ACC112 (cell line): ENCODE measurements at regions not wholly inside any gene's neighbourhood (a gene's known extent, or its start where the extent isn't known, plus 50 kb on each side); places are given as distances from the start of the nearest gene placed in this dataset.

Experiments used
- H2AFZ ChIP-seq: fragments of 200-600 bp; sonication (generic); one replicate; pipeline ENCODE4 v1.6.0; 2017; ENCODE audit warnings: antibody characterized with exemption, low read length; ENCODE audit not compliant: unreplicated experiment
- H3K27ac ChIP-seq: fragments of 200-600 bp; sonication (generic); 2 replicates; pipeline ENCODE4 v1.5.1; 2014; ENCODE audit warnings: low read depth, mild to moderate bottlenecking, antibody characterized with exemption, low read length, moderate library complexity
- H3K27me3 ChIP-seq: fragments of 200-600 bp; sonication (generic); 2 replicates; pipeline ENCODE4 v1.6.1; 2014; ENCODE audit warnings: mild to moderate bottlenecking, antibody characterized with exemption, low read length, moderate library complexity, mixed read lengths; ENCODE audit not compliant: insufficient read depth
- H3K36me3 ChIP-seq: fragments of 200-600 bp; sonication (generic); 2 replicates; pipeline ENCODE4 v1.6.1; 2016; ENCODE audit warnings: mild to moderate bottlenecking, antibody characterized with exemption, low read length, moderate library complexity, mixed read lengths; ENCODE audit not compliant: insufficient read depth
- H3K4me1 ChIP-seq: fragments of 200-600 bp; sonication (generic); one replicate; pipeline ENCODE4 v1.6.1; 2016; ENCODE audit warnings: low read length, mixed read lengths; ENCODE audit not compliant: insufficient read depth, unreplicated experiment, control insufficient read depth
- H3K4me3 ChIP-seq: fragments of 200-600 bp; sonication (generic); 2 replicates; pipeline ENCODE4 v1.5.1; 2014; ENCODE audit warnings: mild to moderate bottlenecking, low read depth, low read length
- H3K79me2 ChIP-seq: fragments of 200-600 bp; sonication (generic); one replicate; pipeline ENCODE4 v1.6.0; 2016; ENCODE audit warnings: low read length; ENCODE audit not compliant: control insufficient read depth, unreplicated experiment, insufficient read depth

DNA sequence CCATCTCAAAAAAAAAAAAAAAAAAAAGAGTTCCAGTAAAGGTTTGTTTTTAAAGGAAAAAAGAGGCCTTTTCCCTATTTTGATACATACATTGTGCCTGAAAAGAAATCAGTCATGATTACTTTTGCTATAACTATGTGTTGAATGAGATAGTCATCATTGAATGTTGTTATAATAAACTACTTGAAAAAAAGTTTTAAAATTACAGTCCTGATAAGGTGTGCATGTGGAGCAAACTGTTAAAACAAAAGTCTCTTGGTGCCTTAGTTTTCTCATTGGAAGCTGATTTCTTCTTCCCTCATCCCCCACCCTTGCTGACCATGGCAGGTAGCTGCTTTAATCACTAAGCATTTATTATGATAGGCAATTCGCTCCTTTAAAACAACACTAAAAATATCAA lies 172.3 kb upstream of the TBCA start:
- Histone ChIP-seq H3K4me3 (no peak overlapping the region), H3K27ac (no peak overlapping the region), H3K79me2 (no peaks in the 10 kb centered on the region), H3K36me3 (no peaks in the 10 kb centered on the region), H2AFZ (no peak overlapping the region), H3K4me1 (no peaks in the 10 kb centered on the region), H3K27me3 (peaks cover 20% of the 10 kb centered on the region)

DNA sequence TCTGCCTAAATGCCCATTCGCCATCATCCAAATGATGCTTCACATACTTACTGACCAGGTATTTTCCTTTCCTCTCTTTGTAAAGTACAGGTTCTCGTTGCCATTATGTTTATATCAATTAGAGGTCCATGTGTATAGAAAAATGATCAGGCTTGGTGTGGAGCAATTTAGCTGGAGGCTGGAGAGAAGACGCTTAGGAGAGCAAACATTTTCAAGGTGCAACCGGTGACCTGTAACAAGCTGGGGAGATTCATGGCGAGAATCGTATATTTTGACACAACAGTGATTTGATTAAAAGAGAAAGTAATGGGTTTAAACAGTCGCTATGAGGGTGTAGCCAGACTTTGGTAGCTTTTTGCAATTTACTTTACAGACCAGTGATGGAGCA lies 170.9 kb upstream of the TBCA start:
- H3K4me1 ChIP-seq, result no peaks in the 10 kb centered on the region

DNA sequence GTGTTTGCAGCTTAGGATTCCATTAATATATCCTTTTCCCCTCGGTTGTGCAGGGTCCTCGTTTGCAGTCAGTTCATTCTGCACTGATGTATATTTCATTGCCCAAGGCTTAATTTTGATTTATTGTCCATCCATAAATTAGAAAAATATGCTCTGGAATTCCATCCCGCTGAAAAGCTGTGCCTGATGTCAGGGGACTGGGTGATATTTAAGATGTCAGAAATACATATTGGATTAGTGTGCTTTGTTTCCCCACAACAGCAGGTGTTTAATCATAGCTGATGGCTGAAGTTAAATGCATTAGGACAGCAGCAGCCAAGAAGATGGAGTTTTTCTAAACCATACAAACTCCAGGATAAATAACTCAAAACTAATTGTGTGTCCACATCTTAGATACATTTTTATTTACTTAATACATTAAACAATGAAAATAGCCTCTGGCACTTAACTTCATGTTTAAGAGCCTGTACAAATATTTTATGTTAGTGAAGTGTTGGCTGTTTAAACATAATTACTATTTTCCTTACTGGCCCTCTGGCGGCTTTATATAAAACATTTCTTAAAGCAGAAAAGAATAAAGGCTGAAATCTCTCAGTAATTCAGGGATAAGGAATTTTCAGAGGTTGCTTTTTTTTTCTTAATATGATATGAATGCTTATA lies 170.4 kb upstream of the TBCA start:
- Histone ChIP-seq H3K27me3 (peaks cover 26% of the 10 kb centered on the region), H3K4me3 (no peak overlapping the region), H3K27ac (no peak overlapping the region), H3K36me3 (no peaks in the 10 kb centered on the region), H2AFZ (no peak overlapping the region), H3K4me1 (no peaks in the 10 kb centered on the region), H3K79me2 (no peaks in the 10 kb centered on the region)

More for the DNA sequence above, 170.9 kb upstream of the TBCA start:
- Histone ChIP-seq H3K27me3 (peaks cover 21% of the 10 kb centered on the region), H3K36me3 (no peaks in the 10 kb centered on the region), H3K79me2 (no peaks in the 10 kb centered on the region), H3K4me3 (no peak overlapping the region), H3K27ac (no peak overlapping the region), H2AFZ (no peak overlapping the region)

DNA sequence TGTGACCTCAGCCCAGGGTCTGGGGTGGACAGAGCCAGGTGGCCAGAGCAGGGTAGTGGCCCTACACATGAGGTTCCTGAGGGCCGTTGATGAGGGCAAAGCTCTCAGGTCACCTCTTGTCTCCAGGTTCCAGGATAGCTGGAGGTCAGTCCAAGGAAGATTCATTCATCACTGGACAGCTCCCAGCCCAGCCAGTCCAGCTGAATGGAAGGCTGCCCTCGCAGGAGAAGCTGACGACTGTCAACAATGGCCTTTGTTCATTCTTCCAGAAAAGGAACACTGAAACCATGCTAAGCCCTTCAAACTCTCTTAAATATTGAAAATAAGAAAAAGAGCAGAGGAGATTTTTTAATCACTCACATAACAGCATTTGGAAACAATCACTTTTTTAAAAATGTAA lies 169.7 kb upstream of the TBCA start:
- Histone ChIP-seq H3K27me3 (peaks cover 32% of the 10 kb centered on the region), H3K4me1 (no peaks in the 10 kb centered on the region), H3K36me3 (no peaks in the 10 kb centered on the region), H3K79me2 (no peaks in the 10 kb centered on the region), H3K27ac (no peak overlapping the region), H3K4me3 (no peak overlapping the region), H2AFZ (no peak overlapping the region)

DNA sequence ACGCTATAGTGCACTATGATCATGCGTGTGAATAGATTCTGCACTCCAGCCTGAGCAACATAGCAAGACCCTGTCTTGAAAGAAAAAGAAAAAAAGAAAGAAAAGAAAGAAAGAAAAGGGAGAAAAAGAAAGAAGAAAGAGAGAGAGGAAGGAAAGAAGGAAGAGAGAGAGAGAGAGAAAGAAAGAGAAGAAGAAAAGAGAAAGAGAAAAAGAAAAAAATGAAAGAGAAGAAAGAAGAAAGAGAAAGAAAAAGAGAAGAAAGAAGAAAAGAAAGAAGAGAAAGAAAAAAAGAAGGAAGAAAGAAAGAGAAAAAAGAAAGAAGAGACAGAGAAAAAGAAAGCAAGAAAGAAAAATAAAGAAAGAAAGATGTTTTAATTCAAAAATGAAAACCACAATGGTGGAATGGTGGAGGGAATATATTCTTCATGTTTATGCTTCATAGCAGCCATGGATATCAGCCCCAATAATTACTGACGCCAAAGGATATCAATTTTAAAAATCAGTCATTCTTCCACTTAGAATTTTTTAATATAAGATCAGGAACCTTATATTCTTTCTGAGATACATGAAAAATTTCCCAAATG lies 168.7 kb upstream of the TBCA start:
- Histone ChIP-seq H3K4me3 (no peak overlapping the region), H3K27me3 (peaks cover 39% of the 10 kb centered on the region), H3K4me1 (no peaks in the 10 kb centered on the region), H3K27ac (no peak overlapping the region), H3K36me3 (no peaks in the 10 kb centered on the region), H2AFZ (no peak overlapping the region), H3K79me2 (no peaks in the 10 kb centered on the region)

DNA sequence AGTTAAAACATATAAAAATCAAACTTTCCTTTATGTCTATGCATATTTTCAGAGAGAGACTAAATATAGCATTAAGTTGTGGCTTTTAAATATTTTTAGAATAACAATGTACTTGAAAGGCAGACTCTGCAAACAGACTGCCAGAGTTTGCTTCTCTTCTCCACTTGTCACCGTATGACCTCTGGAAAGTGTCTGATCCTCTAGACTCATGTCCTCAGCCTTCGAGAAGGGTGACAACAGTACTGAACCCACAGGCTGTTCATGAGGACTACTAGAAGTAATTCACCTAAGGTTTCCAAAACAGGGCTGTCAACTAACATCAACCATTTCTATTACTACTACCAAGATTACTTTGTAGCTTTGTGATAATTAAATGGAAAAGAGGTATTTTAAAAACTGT lies 167.7 kb upstream of the TBCA start:
- Histone ChIP-seq H3K27ac (no peak overlapping the region), H3K4me1 (no peaks in the 10 kb centered on the region), H3K36me3 (no peaks in the 10 kb centered on the region), H2AFZ (no peak overlapping the region), H3K79me2 (no peaks in the 10 kb centered on the region), H3K4me3 (no peak overlapping the region), H3K27me3 (peaks cover 43% of the 10 kb centered on the region)

DNA sequence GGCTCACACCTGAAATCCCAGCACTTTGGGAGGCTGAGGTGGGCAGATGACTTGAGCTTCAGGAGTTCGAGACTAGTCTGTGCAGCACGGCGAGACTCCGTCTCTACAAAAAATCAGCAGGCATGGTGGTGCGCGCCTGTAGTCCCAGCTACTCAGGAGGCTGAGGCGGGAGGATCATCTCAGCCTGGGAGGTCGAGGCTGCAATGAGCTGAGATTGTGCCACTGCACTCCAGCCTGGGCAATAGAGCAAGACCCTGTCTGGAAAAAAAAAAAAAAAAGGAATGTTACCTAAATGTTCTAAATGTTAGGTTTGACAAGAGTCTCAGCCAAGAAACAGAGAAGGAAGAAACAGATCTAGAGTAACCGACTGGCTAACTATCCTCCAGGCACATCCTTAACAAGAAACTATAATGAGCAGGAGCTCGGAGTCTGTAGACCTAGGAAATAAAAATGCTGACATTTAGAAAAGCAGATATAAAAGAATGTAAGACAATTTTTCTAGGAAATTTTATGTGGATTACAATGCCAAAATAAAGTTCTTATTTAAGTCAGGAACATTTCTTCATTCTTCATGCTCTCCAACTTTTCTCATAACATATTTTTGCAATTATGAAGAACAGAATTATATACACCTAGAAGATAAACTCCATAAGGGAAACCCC lies 166.6 kb upstream of the TBCA start:
- Histone ChIP-seq H3K27me3 (peaks cover 45% of the 10 kb centered on the region), H3K4me3 (no peak overlapping the region), H2AFZ (no peak overlapping the region), H3K79me2 (no peaks in the 10 kb centered on the region), H3K4me1 (no peaks in the 10 kb centered on the region), H3K36me3 (no peaks in the 10 kb centered on the region), H3K27ac (no peak overlapping the region)

DNA sequence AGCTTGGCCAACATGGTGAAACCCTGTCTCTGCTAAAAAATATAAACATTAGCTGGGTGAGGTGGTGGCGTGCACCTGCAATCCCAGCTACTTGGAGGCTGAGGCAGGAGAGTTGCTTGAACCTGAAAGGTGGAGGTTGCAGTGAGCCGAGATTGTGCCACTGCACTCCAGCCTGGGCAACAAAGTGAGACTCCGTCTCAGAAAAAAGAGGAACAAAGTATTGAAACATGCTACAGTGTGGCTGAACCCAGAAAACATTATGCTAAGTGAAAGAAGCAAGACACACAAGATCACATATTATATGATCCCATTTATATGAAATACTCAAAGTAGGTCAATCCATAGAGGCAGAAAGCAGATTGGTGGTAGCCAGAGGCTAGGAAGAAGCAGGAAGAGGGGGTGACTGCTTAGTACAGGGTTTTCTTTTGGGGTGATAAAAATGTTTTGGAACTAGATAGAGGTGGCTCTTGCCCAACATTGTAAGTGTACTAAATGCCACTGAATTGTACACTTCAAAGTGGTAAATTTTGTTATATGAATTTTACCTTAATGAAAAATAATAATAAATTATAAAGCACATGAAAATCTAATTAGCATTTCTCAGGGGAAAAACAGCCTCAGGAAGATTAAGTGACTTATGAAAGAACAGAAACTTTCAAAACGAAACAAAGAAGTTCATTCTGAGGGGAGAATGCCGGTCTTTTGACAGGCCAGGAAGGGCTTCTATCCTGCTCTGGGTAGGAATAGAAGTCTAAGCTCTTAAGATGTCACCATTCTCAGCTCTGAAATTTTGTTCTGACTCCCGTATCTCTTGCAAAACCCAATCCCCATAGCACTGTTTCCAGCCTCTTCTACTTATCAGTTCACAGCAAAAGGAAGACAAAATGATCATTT lies 161.1 kb upstream of the TBCA start:
- Histone ChIP-seq H3K27ac (no peak overlapping the region), H3K79me2 (no peaks in the 10 kb centered on the region), H2AFZ (no peak overlapping the region), H3K36me3 (no peaks in the 10 kb centered on the region), H3K4me3 (no peak overlapping the region), H3K27me3 (peaks cover 29% of the 10 kb centered on the region), H3K4me1 (no peaks in the 10 kb centered on the region)

DNA sequence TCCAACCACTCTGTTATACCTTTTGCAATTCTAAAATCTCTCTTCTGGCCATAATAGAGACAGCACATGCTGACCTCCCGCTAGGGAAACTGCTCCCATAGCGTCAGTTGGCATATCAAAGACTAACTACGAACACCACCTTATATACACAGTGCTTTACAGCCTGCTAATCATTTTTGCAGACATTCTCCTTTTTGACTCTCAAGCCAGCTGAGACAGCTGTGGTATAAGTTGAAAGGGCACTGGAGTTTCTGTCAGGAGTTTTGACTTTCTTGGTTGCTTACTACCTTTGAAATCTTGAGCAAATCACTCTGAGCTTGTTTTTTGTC lies 160.2 kb upstream of the TBCA start:
- Histone ChIP-seq H3K27ac (no peak overlapping the region), H3K4me3 (no peak overlapping the region), H3K36me3 (no peaks in the 10 kb centered on the region), H3K4me1 (no peaks in the 10 kb centered on the region), H2AFZ (no peak overlapping the region), H3K79me2 (no peaks in the 10 kb centered on the region), H3K27me3 (peaks cover 28% of the 10 kb centered on the region)

DNA sequence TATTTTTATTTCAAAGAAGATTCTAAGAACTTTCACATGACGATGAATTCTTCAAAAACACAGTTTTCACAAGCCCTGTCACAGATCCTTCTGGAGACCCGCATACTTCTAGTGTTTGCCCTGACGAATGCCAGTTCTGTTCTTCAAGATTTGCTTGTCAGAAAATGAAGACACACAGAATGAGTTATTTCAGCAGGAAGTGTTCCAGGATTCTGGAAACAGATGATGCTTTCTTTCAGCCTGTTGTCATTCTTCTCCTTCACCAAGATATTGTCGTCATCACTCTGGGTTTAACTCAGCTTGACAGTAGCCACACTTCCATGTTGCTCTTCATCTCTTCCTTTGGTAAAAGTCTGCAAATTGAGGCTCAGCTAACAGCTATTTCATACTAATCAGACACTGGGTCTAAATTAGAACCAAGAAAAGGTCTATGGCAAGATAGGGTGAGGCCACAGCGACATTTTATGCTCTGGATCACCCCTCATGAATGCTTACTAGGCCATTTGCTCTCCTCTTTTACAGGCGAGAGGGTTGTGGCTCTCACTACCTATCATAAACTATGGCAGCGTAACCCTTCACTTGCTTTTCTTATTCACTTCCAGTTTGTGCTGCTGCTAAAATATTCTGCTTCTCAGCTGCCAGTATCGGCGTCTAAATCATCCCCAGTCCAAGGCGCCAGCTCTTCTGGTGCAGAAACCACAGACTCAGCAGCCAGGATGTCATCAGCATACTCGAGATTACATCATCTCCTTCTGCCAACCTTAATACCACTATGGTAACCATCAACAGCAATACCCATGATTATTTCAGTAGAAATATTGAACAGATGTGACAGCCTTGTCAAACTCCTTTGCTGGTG lies 159.6 kb upstream of the TBCA start:
- Histone ChIP-seq H3K4me1 (no peaks in the 10 kb centered on the region), H3K4me3 (no peak overlapping the region), H3K36me3 (no peaks in the 10 kb centered on the region), H3K27ac (no peak overlapping the region), H2AFZ (no peak overlapping the region), H3K27me3 (peaks cover 24% of the 10 kb centered on the region), H3K79me2 (no peaks in the 10 kb centered on the region)
